Epidermal melanocyte (primary cell): ENCODE measurements at regions not wholly inside any gene's neighbourhood (a gene's known extent, or its start where the extent isn't known, plus 50 kb on each side); places are given as distances from the start of the nearest gene placed in this dataset.

Source experiments
- DNase-seq: peaks from one replicate; pipeline ENCODE4 v3.0.0; 2011; ENCODE audit warnings: low spot score; ENCODE audit not compliant: insufficient read length

DNA sequence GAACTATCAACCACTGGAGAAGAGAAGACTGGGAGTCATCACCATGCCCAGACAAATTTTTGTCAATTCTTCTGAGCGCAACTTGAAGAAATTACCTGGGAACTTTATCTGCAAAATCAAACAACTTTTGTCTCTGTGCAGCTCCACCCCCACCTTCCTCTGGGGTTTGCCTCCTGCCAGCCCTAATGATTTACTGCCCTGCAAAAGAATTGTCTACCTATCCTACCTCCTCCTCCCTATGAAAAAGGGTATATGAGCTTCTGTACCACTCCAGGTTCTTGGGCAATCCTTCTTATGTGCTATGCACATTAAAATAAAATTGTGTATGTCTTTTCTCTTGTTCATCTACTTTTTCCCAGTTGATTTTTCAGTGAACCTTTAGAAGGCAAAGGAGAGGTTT, 191.9 kb downstream of the URB2 start:
- no peak for DNase-seq

DNA sequence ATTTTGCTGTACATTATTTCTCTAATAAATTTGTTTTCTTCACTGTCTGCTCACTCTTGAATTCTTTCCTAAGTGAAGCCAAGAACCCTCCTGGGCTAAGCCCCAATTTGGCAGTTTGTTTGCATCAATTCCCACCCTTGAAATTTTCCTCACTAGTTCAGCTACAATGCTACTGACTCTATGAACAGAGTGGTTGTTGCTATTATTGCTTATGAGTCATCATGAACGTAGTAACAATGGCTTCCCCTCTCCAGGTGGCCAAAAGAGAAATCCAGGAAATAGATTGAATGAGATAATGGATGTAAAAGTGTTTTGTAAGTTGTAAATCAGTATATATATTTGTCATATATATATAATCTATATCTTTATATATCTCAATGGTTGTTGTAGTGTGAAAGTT, 193.0 kb downstream of the URB2 start:
- no peak for DNase-seq

DNA sequence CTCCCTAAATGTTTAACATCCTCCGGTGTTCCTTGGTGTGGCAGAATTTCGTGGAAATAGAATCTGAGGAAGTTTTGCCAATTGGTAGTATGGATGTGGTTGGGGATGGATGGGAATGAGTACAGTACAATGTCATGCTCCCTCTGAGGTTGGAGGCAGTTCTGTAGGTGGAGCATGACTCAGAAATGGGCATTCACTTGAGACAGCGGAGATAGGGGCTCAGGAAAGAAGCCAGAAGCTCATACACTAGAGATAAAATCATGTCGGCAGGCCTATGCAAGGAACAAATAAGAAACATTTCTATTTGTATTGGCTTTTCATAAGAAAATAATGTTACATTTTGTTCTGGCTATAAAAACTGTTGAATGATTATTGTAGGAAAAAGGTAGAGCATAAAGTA, 196.0 kb downstream of the URB2 start:
- no peak for DNase-seq

DNA sequence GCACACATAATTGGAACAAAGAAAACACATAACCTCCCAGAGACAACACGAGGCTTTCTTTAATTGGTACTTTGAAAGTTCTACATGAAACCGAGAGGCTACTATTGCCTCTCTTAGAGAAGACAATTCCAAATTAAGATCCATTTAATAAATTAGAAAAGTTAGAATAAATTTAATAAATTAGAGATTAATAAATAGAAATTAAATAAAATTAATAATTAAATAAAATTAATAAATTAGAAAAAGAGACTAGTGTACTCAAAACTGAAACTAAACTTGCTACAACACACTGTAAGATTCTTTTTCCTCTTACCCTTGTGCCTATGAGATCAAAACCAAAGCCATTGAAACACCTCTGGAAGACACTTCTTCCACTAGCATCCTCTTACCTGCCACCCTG, 199.0 kb downstream of the URB2 start:
- DNase-seq: no peak

DNA sequence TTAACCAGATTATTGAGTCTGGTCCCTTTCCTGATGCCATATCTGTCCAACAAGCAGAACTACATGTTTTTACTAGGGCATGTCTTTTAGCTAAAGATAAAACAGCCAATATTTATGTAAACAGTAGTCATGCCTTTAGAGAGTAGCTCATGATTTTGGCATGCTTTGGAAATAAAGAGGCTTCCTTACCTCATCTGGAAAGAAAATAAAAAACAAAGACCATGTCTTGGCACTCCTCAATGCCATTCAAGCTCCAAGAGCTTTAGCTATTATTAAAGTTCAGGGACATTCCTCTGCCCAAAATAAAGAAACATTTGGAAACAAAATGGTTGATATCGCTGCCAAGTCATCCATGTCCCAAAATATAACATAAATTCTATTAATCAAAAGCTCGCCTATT, 202.4 kb downstream of the URB2 start:
- no peak for DNase-seq

DNA sequence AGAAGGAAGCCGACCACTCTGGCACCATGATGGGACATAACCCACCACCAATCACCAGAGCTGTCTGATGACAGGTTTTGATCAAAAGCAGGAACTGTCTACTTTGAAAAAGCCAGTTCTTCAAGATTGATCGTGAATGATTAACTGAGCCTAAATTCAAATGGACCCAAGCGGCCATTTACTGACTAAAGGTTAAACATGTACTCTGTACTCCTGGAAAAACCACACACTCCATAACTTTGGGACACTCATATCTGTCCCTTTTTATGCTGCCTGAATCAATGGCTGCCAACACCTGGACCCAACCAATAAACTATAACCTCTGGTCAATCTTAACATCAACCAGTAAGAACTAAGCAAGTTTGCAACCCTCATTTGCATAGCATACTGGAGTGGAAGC, 206.6 kb downstream of the URB2 start:
- no peak for DNase-seq

DNA sequence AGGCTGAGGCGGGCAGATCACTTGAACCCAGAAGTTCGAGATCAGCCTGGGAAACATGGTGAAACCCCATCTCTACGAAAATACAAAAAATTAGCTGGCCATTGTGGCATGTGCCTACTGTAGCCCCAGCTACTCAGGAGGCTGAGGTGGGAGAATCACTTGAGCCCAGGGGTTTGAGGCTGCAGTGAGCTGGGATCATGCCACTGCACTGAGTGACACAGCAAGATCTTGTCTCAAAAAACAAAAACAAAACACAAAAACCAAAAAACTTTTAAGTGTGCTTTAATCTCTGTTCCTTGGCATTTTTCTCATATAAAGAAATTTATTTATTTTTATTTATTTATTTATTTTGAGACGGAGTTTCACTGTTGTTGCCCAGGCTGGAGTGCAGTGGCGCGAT, 208.2 kb downstream of the URB2 start:
- no peak for DNase-seq

DNA sequence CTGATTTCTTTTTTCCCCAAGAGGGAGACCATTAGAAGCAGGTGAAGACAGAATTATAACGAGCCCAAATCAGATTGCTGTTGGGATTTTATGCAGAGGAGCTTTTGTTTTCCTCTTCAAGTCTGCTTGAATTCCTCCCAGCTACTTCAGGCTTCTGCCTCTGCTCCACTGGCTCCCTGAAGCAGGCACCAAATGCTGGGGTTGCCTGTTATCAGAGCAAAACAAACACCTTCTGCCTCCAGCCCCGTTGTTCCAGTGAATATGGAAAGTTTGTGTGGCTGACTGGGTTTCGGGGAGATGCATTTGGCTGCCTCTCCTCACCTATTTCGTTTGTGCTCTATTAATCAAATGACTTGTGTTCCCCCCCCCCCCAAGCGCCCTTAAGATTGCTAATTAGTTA, 209.2 kb downstream of the URB2 start:
- DNase-seq: no peak

DNA sequence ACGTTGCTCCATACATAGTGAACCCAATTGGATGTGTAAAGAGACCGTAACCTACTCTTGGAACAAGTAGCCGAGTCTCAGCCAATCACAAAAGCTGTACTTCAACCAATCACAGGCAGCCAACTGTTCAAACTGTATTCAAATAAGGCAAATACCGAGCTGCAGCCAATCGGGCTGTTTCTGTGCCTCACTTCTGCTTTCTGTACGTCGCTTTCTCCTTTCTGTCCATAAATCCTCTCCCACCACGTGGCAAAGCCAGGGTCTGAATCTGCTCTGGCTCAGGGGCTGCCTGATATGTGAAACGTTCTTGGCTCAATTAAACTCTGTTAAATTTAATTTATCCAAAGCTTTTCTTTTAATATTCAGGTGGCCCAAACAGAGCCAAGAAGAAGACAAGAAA, 210.3 kb downstream of the URB2 start:
- no peak for DNase-seq

DNA sequence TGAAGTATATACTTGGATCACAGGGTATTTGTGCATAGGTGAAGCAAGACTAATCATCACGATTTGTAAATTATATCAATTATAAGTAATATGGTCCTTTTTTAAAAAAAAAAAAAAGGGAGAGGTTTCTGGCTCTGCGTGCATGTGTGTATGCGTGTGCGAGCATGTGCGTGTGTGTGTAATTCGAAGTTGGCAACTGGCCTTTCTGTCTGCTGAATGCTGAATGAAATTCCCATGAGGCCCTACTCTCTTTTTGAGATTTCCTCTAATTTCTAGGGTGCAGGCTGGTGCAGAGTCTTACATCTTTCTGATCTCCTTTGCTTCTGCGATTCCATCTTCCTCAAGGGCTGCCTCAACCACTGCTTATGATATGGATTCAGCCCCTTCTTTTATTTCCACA, 212.2 kb downstream of the URB2 start:
- DNase-seq: no peak

DNA sequence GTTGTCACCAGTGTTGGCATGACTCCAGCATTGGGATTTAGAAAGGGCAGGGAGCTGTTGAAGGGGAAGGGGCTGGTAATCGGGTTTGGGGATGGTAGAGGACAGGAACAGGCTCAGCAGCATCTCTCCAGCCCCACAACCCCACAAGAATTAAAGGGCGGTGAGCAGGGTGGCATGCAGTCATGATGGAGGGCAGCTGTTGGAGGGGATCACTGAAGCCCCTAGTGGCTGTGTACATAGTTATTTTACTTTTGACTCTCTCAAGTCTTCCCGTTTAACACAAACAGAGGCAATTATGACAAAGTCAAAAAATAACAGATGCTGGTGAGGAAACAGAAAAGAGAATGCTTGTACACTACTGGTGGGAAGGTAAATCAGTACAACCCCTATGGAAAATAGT, 213.8 kb downstream of the URB2 start:
- DNase-seq: no peak

DNA sequence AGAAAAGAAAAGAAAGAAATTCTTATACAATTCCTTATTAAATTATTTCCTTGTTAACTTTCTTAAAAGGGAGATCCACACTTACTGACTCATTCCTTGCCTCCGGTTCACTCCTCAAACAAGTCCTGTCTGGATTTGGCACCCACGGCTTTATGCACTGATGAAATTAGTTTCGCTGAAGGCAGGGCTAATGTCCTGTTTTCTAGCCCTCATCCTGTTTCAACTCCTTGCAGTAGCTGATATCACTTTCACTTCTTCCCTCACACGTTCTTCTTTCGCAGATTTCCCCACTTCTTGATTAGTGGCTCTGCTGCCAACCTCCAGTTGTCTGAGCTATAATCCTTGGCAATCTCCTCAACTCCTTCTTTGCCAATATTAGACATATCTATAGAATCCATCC, 215.2 kb downstream of the URB2 start:
- DNase-seq: no peak

DNA sequence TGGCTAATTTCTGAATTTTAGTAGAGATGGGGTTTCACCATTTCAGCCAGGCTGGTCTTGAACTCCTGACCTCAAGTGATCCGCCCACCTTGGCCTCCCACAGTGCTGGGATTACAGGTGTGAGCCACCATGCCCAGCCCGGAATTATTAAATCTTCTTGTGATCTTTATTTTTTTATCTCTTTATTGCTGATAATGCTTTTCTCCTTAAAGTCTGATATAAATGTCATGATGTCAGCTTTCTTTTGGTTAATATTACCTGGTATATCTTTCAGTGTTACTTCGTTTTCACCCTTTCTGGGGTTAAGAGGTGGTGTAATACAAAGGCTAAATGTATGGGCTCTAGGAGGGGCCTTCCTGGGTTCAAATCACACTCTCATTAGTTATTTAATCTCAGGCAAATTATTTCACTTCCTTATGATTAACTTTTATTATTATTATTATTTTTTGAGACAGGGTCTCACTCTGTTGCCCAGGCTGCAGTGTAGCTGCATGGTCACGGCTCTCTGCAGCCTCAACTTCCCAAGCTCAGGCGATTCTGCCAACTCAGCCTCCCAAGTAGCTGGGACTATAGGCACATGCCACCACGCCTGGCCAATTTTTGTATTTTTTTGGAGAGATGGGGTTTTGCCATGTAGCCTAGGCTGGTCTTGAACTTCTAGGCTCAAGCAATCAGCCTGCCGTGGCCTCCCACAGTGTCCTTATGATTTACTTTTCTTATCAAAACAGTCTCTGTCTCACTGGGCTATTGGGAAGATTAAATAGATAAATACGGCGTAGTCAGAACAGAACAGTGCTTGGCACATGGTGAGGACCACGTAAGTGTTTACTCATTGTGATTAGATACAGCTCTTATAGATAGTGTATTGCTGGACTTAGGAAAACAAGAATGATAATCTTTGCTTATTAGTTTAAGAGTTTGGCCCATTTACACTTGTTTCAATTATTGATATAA, 216.5 kb downstream of the URB2 start:
- no peak for DNase-seq

DNA sequence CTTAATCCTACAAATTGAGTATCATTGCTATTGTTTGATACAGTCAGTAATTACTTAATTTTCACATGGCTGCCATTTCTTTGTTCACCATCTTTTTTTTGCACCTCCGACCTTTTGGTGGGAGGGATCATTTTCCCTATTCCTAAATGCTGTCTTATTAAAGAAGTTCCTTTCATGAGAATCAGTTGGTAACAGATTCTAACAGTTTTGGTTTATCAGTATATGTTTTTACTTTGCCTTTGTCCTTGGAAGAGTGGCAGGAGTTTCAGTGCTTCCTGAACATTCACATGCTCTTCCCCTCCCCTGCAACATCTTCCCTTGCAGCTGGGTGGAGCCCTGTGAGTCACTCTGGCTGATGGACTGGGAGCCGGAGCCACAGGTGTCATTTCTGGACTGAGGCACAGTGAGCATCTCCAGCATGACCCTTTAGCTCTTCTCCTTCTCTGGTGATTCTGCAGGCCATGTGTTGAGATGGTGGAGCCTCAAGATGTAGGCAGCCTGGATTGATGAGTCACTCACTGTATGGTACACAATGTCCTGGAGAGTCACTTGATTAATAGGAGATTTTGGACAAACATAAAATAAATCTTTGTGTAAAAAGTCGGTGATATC, 217.7 kb downstream of the URB2 start:
- DNase-seq: no peak

DNA sequence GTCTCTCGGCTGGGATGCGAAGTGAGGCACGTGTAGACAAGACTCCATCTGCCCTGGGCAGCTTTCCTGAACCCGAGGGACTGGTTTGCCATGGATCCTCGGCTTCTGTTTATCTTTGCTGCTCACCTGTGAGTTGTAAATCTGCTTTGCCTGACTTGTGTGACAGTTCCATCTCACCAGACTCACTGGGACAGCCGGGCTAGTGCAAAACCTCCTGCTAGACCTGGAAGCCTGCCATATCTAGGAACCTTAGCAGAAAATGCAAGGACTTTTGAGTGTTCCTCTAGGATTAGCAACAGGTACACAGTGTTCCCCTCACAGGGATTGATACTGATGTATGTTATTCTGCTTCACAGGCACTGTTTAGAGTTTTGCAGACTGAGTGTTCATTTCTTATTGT, 218.6 kb downstream of the URB2 start:
- DNase-seq: no peak

DNA sequence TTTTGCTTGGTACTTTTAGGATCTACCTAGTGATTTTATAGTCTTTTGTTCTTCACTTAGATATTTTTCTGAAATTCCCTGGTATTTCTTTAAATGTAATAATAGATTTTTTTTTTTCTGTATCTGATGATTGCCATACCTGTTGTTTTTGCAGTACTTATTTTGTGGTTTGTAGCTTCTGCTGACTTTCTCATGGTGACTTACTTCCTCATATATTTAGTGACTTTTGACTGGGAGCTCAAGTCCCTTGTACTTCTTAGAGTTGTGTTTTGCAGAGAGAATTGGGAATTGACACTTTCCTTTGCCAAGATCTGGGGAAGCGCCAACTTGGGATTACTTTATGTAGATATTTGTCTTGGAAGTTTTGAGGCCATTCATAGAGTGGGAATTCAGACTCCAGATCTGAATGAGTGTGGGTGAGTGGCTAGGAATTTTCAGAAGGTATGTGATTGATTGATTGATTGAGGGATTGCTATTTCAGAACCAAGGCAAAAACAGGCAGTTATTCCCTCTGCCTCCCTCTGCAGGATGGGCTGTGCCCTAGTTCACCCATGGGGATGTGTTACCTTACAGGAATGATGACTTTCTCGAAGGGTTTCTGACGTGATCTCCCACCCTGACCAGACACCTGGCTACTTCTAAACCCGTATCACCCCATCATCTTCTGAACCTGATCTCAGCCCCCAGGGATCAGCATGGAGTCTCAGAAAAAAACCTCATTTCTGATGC, 219.5 kb downstream of the URB2 start:
- DNase-seq: no peak

DNA sequence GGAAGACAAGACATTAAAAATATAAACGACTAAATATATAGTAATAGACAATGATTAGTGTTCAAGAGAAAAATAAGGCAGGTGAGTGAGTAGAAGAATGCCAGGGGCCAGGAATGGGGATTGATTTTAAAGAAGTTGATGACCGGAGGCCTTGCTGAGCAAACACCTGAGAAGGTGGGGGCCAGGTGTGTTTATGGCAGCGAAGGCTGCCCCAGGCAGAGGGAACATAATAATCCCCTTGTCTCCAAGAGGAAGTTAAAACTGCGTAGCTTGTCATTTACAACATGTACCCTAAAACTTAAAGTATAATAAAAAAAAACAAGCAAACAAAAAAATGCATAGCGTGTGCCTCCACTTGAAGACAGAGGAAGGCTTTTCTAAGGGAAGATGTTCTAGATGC, 220.3 kb downstream of the URB2 start:
- DNase-seq: no peak

DNA sequence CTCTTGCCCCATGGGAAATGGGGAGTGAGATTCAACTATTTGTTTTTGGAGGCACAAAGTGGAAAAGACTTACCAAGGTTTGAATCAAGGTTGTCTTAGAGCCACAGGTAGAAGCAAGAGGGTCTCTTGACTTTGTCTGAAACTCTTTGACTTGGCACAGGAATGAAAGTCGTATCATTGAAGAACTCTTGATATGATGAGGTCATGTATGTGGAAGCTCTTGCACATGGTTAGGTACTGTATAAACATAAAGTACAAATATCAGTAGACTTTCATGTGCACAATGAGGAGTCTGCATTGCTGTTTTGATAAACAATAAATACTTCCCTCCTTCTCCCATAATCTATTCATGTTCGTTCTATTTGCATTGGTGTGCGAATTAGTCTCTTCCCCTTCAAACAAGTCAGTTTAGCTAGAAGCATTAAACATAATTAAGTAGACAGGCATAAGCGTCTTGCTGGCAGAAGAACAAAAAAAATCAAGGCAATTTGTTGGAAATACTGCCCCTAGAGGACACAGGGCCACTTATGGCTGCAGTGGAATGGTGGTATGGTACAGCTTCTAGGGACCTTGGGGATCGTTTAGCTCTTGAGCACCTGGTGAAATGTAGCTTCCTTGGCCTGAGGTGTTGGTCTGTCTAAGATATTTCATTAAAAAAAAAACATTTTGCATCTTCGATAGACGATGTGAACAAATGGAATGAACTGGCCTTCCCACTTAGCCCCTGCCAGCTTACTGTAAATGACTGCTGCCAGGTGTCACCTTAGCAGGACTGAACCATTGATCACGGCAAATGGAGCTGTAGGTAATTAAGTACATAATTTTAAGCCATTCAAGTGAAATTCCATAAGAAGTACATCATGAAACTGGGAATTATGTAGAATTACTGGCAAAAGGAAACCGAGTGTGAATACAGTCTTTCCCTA, 218.0 kb upstream of the GALNT2 start:
- DNase-seq: no peak

DNA sequence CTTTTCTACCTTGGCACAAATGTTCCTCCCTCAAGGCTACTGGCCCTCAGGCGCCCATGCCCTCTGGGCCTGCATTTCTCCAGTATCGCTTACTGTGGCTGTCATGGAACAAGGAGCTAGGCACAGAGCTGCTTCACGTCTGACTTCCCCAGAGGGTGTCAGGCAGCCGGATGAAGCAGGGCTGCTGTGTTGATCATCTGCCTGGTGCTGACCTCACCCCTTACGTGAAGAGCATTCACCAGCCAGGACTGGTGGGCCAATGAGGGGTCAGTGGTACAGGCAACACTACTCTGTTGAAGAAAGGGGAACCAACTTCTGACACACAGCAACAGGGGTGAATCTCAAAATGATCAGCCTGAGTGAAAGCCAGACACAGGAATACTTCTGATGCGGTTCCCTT, 215.5 kb upstream of the GALNT2 start:
- DNase-seq: no peak

DNA sequence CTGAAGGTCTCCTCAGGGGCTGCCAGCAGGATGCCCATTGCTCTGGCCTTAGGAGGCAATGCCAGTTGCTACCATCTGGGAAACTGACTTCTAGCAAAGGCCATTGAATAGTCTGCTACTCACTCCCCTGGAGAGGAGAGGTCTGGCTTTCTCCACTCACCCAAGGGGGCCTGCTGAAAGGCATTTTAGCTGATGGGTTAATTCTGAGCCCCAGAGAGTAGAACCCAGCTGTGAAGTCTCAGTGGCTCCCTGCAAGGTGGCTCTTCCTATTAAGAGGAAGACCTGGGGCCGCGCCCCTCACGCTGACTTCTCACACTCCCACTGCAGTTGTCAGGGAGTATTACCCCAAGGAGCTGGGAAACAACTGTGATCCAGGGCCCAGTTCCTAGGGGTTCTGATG, 213.3 kb upstream of the GALNT2 start:
- no peak for DNase-seq

DNA sequence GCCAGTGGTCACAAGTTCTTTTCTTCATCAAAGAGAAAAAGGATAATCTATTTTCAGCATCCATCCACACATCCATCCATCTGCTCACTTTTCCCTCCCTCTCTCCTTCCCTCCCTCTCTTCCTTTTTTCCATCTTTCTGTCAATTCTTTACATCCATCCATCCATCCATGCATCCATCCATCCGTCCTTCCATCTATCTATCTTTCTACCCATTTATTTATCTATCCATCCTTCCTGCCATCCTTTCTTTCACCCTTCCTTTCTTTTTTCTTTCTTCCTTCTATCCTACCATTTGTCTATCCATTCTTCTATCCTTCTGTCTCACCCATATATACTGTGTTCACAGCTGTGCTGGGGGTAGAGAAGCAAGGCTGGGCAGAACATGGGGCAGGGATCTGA, 212.4 kb upstream of the GALNT2 start:
- DNase-seq: no peak
